Fibroblast of lung (primary cell): ENCODE measurements at regions not wholly inside any gene's neighbourhood (a gene's known extent, or its start where the extent isn't known, plus 50 kb on each side); places are given as distances from the start of the nearest gene placed in this dataset.

Experiments used
- DNase-seq, 2 donors: peaks; one replicate each; pipeline versions ENCODE4 v3.0.0 to v3.0.0-alpha.2; 2010; ENCODE audit warnings: low read depth in 2 of 2
- H2AFZ ChIP-seq: 2 replicates; pipeline ENCODE4 v1.5.1; 2012; ENCODE audit warnings: low read length, control low read depth, inconsistent platforms
- H3K27ac ChIP-seq: 2 replicates; pipeline ENCODE4 v1.5.1; 2011; ENCODE audit warnings: low read length, control low read depth; ENCODE audit not compliant: insufficient read depth
- H3K27me3 ChIP-seq: 2 replicates; pipeline ENCODE4 v1.5.1; 2011; ENCODE audit warnings: mild to moderate bottlenecking, low read length; ENCODE audit not compliant: control insufficient read depth, insufficient read depth
- H3K36me3 ChIP-seq: 2 replicates; pipeline ENCODE4 v1.5.1; 2011; ENCODE audit warnings: low read length; ENCODE audit not compliant: control insufficient read depth, insufficient read depth
- H3K4me1 ChIP-seq: 2 replicates; pipeline ENCODE4 v1.5.1; 2011; ENCODE audit warnings: low read length; ENCODE audit not compliant: control insufficient read depth, insufficient read depth; ENCODE audit errors: extremely low read depth
- H3K4me2 ChIP-seq: 2 replicates; pipeline ENCODE4 v1.5.1; 2011; ENCODE audit warnings: low read length, control low read depth; ENCODE audit not compliant: insufficient read depth; ENCODE audit errors: extremely low read depth
- H3K4me3 ChIP-seq, 4 experiments: fragments of 200-600 bp in 1 of 4; sonication (generic) in 1 of 4; replicated peaks in 1 of 4; 2 replicates each; pipeline ENCODE4 v1.5.1; 2011 to 2016; ENCODE audit warnings: low read length in 4 of 4, low read depth in 3 of 4, mild to moderate bottlenecking in 3 of 4, control low read depth in 2 of 4, inconsistent platforms in 1 of 4, mixed read lengths in 1 of 4; ENCODE audit not compliant: insufficient read depth in 1 of 4; ENCODE audit errors: control extremely low read depth in 1 of 4
- H3K79me2 ChIP-seq: 2 replicates; pipeline ENCODE4 v1.5.1; 2012; ENCODE audit warnings: mild to moderate bottlenecking, low read length, inconsistent platforms; ENCODE audit not compliant: control insufficient read depth, insufficient read depth
- H3K9ac ChIP-seq: 2 replicates; pipeline ENCODE4 v1.5.1; 2011; ENCODE audit warnings: mild to moderate bottlenecking, low read length, control low read depth; ENCODE audit not compliant: insufficient read depth
- H3K9me3 ChIP-seq: 2 replicates; pipeline ENCODE4 v1.5.1; 2012; ENCODE audit warnings: low read depth, low read length; ENCODE audit not compliant: control insufficient read depth, insufficient read depth
- H4K20me1 ChIP-seq: 2 replicates; pipeline ENCODE4 v1.5.1; 2011; ENCODE audit warnings: low read length; ENCODE audit not compliant: control insufficient read depth, insufficient read depth; ENCODE audit errors: extremely low read depth
- EZH2 ChIP-seq: IDR thresholded peaks from 2 replicates; pipeline ENCODE4 v1.5.1; 2012; ENCODE audit warnings: low read length, control low read depth, mild to moderate bottlenecking; ENCODE audit errors: missing control alignments
- TF ChIP-seq, protein P1 (sequence below), 2 donors: IDR thresholded peaks in 1 of 2; conservative IDR thresholded peaks in 1 of 2; 1 replicate in 1 of 2; 2 replicates in 1 of 2; pipeline ENCODE4 v1.5.1; 2011 to 2012; ENCODE audit warnings: low read length in 2 of 2, control low read depth in 1 of 2, inconsistent platforms in 1 of 2, low read depth in 1 of 2, mild to moderate bottlenecking in 1 of 2

DNA sequence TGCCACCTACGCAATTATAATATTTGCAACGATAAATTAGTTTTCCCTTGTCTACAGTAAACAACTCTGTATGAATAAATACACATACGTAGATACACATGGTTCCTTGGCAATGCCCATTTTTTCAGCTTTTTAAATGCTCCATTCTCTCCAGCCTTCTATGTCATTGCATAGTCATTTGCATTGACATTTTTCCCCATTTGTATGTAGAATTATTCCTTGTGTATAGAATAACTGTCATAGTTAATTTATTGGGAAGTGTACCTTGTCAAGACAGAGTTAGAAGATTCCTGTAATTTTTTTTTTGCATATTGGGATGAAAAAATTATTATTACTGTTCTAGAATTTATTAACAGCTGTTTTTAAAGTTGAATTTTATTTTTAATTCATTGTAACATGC is 736.7 kb upstream of the DPPA4 start:
- Histone ChIP-seq H3K79me2 (no peaks in the 10 kb centered on the region), H4K20me1 (no peaks in the 10 kb centered on the region), H3K9ac (no peak overlapping the region), H3K9me3 (no peaks in the 10 kb centered on the region), H2AFZ (no peak overlapping the region), H3K27me3 (no peaks in the 10 kb centered on the region), H3K27ac (no peak overlapping the region), H3K4me2 (no peak overlapping the region), H3K4me1 (no peaks in the 10 kb centered on the region), H3K36me3 (no peaks in the 10 kb centered on the region), H3K4me3 (no peak overlapping the region)
- DNase-seq = no peak
- TF ChIP-seq, protein P1, sequence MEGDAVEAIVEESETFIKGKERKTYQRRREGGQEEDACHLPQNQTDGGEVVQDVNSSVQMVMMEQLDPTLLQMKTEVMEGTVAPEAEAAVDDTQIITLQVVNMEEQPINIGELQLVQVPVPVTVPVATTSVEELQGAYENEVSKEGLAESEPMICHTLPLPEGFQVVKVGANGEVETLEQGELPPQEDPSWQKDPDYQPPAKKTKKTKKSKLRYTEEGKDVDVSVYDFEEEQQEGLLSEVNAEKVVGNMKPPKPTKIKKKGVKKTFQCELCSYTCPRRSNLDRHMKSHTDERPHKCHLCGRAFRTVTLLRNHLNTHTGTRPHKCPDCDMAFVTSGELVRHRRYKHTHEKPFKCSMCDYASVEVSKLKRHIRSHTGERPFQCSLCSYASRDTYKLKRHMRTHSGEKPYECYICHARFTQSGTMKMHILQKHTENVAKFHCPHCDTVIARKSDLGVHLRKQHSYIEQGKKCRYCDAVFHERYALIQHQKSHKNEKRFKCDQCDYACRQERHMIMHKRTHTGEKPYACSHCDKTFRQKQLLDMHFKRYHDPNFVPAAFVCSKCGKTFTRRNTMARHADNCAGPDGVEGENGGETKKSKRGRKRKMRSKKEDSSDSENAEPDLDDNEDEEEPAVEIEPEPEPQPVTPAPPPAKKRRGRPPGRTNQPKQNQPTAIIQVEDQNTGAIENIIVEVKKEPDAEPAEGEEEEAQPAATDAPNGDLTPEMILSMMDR (conservative IDR thresholded peaks at IDR 0.05 in 1 of 2, IDR thresholded peaks at IDR 0.05 in 1 of 2; ENCODE audit: low read depth in 1 of 2, low read length in 2 of 2) = no peak
- TF ChIP-seq EZH2 = no peak

DNA sequence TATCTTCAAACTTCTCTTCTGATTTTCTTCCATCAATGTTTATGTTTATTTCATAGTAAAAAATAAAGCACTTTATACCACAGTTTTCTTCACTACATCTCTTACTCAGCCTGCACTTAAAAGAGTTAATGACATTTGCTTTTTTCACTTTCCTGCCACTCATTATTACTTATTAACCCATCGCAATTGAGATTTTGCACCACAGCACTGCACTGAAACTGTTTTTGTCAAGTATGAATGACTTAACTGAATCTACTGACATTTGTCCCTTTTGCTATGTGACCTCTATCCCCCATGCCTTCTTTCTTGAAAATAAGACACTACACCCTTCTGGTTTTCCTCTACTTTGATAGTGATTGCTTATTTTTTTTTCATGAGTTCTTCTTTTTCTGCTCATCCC is 739.7 kb upstream of the DPPA4 start:
- no peaks in the 10 kb centered on the region for H4K20me1 ChIP-seq
- H3K9me3 ChIP-seq = no peaks in the 10 kb centered on the region
- TF ChIP-seq, protein P1 (conservative IDR thresholded peaks at IDR 0.05 in 1 of 2, IDR thresholded peaks at IDR 0.05 in 1 of 2; ENCODE audit: low read depth in 1 of 2, low read length in 2 of 2) = no peak
- no peak for TF ChIP-seq EZH2
- H3K4me1 ChIP-seq = no peaks in the 10 kb centered on the region
- no peak overlapping the region for H3K27ac ChIP-seq
- no peak overlapping the region for H3K4me2 ChIP-seq
- no peak overlapping the region for H2AFZ ChIP-seq
- no peak overlapping the region for H3K4me3 ChIP-seq
- H3K36me3 ChIP-seq = no peaks in the 10 kb centered on the region
- DNase-seq = no peak
- H3K27me3 ChIP-seq = no peaks in the 10 kb centered on the region
- H3K9ac ChIP-seq = no peak overlapping the region
- no peaks in the 10 kb centered on the region for H3K79me2 ChIP-seq

DNA sequence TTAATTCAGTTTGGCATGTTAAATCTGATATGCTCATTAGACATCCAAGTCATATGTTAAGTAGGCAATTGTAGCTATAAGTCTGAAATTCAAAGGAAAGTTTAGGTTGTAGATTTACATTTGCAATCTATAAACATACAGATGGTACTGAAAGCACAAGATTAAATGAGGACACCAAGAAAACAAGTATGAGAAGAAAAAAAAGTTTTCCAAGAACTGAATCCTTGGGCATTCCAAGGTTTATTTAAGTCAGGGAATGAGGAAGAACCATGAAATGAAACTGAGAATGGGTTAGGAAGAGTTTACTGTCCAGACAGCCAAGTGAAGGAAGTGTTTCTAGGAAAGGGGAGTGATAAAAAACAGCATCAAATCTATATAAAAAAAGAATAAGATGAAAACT is 756.1 kb upstream of the DPPA4 start:
- H3K27ac ChIP-seq = no peak overlapping the region
- H3K27me3 ChIP-seq = no peaks in the 10 kb centered on the region
- H3K4me1 ChIP-seq = no peaks in the 10 kb centered on the region
- no peaks in the 10 kb centered on the region for H3K36me3 ChIP-seq
- TF ChIP-seq EZH2 = no peak
- TF ChIP-seq, protein P1 (conservative IDR thresholded peaks at IDR 0.05 in 1 of 2, IDR thresholded peaks at IDR 0.05 in 1 of 2; ENCODE audit: low read depth in 1 of 2, low read length in 2 of 2) = no peak
- no peak overlapping the region for H3K4me3 ChIP-seq
- H3K79me2 ChIP-seq = no peaks in the 10 kb centered on the region
- H3K9ac ChIP-seq = no peak overlapping the region
- no peak overlapping the region for H3K4me2 ChIP-seq
- H3K9me3 ChIP-seq = no peaks in the 10 kb centered on the region
- no peaks in the 10 kb centered on the region for H4K20me1 ChIP-seq
- H2AFZ ChIP-seq = no peak overlapping the region
- no peak for DNase-seq
